ENCODE measurements at regions not wholly inside any gene's neighbourhood (a gene's known extent, or its start where the extent isn't known, plus 50 kb on each side); places are given as distances from the start of the nearest gene placed in this dataset.

DNA sequence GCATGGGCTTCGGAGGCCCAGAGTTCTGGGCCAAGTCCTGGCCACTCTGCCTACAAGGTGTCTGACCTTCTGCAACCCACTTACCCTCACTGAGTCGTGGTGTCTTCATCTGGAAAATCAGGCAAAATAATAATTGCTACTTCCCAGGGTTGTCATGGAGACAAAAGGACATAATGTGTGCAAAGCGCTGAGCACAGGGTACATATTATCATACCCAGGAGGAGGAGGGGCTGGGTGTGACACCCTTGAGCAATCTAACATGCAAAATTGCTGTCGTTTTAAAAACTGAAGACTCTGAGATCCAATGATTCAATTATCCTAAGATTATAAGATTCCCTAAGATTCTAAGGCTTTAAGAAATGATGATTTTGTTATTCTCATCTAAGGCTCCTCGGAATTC, 459.5 kb downstream of the PTPRU start:
- H3K9me3 ChIP-seq = peaks cover 0 to 13% (median 0%) of the 10 kb centered on the region in 11 donors
- no peaks in the 10 kb centered on the region for H3K4me1 ChIP-seq
- 70 to 72% methylated on average over 5 of the region's 5 CpGs for WGBS, 2 donors
- ATAC-seq (no peak), DNase-seq (no peak)
- H3K27ac ChIP-seq = no peak overlapping the region
- TF ChIP-seq, protein P1, sequence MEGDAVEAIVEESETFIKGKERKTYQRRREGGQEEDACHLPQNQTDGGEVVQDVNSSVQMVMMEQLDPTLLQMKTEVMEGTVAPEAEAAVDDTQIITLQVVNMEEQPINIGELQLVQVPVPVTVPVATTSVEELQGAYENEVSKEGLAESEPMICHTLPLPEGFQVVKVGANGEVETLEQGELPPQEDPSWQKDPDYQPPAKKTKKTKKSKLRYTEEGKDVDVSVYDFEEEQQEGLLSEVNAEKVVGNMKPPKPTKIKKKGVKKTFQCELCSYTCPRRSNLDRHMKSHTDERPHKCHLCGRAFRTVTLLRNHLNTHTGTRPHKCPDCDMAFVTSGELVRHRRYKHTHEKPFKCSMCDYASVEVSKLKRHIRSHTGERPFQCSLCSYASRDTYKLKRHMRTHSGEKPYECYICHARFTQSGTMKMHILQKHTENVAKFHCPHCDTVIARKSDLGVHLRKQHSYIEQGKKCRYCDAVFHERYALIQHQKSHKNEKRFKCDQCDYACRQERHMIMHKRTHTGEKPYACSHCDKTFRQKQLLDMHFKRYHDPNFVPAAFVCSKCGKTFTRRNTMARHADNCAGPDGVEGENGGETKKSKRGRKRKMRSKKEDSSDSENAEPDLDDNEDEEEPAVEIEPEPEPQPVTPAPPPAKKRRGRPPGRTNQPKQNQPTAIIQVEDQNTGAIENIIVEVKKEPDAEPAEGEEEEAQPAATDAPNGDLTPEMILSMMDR (IDR thresholded peaks at IDR 0.05) = no peak
- intact Hi-C loops (cut with DNase I) = no loop called here
- H3K27me3 ChIP-seq = peaks cover 0 to 58% (median 35%) of the 10 kb centered on the region in 7 donors
- H3K36me3 ChIP-seq = no peaks in the 10 kb centered on the region
- H3K4me3 ChIP-seq = no peak overlapping the region

- TF ChIP-seq, protein P1 (IDR thresholded peaks at IDR 0.05) = no peak
- Histone ChIP-seq H3K36me3 (no peaks in the 10 kb centered on the region), H3K27me3 (peaks cover 0 to 62% (median 41%) of the 10 kb centered on the region in 7 donors), H3K4me3 (no peak overlapping the region), H3K4me1 (no peaks in the 10 kb centered on the region), H3K27ac (no peak overlapping the region), H3K9me3 (peaks cover 0 to 13% (median 0%) of the 10 kb centered on the region in 11 donors)
- ATAC-seq (no peak), DNase-seq (no peak)
- 56 to 61% methylated on average over 3 of the region's 3 CpGs for WGBS, 2 donors
- intact Hi-C loops (cut with DNase I) = no loop called here
These were observed 458.7 kb downstream of the PTPRU start for GRCh38 chr1:29695036-29695435.

- TF ChIP-seq, protein P1 (IDR thresholded peaks at IDR 0.05) = no peak
- Histone ChIP-seq H3K27me3 (peaks cover 0 to 68% (median 38%) of the 10 kb centered on the region in 7 donors), H3K4me3 (no peak overlapping the region), H3K27ac (no peak overlapping the region), H3K9me3 (peaks cover 0 to 13% (median 0%) of the 10 kb centered on the region in 11 donors), H3K4me1 (peaks cover 0 to 11% (median 0%) of the 10 kb centered on the region in 9 donors), H3K36me3 (no peaks in the 10 kb centered on the region)
- no peak for DNase-seq
- intact Hi-C loops (cut with DNase I) = no loop called here
- ATAC-seq = no peak
- WGBS, 2 donors = 75 to 77% methylated on average over 5 of the region's 5 CpGs
These were observed 455.2 kb downstream of the PTPRU start for GRCh38 chr1:29691499-29691898.

DNA sequence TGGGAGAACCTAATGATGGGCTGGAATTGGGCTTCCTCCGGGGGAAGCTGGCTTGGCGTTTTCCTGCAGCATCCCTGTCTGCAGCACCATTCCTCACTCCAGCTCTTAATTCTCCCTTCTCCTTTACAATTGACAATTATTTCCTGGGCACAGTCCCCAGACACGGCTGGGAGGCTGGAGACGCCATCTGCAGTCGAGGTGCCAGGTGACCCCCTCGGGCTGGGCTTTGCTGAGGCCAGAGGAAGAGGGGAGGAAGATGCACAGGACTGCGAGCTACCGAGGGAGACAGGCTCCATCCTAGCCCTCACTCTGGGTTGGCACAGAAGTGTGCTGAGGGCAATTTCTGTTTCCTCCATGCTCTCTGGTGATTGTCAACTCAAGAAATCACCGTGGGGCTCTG, 453.8 kb downstream of the PTPRU start:
- no peak overlapping the region for H3K4me3 ChIP-seq
- intact Hi-C loops (cut with DNase I) = no loop called here
- H3K9me3 ChIP-seq = peaks cover 0 to 13% (median 0%) of the 10 kb centered on the region in 11 donors
- H3K27me3 ChIP-seq = peaks cover 0 to 69% (median 46%) of the 10 kb centered on the region in 7 donors
- no peaks in the 10 kb centered on the region for H3K36me3 ChIP-seq
- WGBS, 2 donors = 56 to 57% methylated on average over 9 of the region's 9 CpGs
- H3K4me1 ChIP-seq = peaks cover 0 to 11% (median 0%) of the 10 kb centered on the region in 9 donors
- H3K27ac ChIP-seq = no peak overlapping the region
- TF ChIP-seq, protein P1 (IDR thresholded peaks at IDR 0.05) = no peak
- no peak for DNase-seq
- ATAC-seq = no peak

Data from heart right ventricle (tissue), 16 donors.